Lower leg skin (tissue), 3 donors: ENCODE measurements at regions not wholly inside any gene's neighbourhood (a gene's known extent, or its start where the extent isn't known, plus 50 kb on each side); places are given as distances from the start of the nearest gene placed in this dataset.

Experiments used
- CTCF ChIP-seq, 3 donors: fragments of 450-650 bp; IDR thresholded peaks; one replicate each; pipeline ENCODE4 v1.5.1; 2016; ENCODE audit warnings: antibody characterized with exemption in 3 of 3, mild to moderate bottlenecking in 3 of 3, moderate library complexity in 2 of 3
- POLR2A ChIP-seq, 2 donors: fragments of 450-650 bp; IDR thresholded peaks; one replicate each; pipeline ENCODE4 v1.6.1; 2016 to 2017; ENCODE audit warnings: antibody characterized with exemption in 2 of 2, mild to moderate bottlenecking in 1 of 2, moderate library complexity in 1 of 2

GRCh38 chr18:56333146-56333545, 305.2 kb downstream of the TXNL1 start:
- TF ChIP-seq CTCF (IDR thresholded peaks at IDR 0.05) (no peak), POLR2A (IDR thresholded peaks at IDR 0.05) (no peak)
